ENCODE measurements at regions not wholly inside any gene's neighbourhood (a gene's known extent, or its start where the extent isn't known, plus 50 kb on each side); places are given as distances from the start of the nearest gene placed in this dataset.

DNA sequence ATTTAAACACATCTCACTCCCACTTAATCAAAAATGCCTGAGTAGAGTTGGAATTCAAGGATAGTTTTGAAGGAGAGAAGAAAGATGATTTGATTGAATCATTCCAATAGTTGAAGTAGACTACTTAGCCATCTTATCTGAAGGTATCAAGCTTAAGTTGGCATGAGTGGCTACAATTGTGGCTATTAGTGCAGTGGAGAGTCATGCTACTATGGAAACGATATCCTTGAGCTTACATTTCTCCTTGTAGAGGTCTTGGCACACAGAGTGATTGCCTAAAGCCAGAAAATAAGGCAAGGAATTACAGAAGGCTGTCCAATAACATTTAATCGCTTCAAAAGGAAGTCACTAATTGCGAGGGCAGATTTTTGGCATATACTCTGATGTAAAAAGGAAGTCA lies 1022.7 kb downstream of the IGSF11 start:
- peak; percentile 99 for DNase-seq

DNA sequence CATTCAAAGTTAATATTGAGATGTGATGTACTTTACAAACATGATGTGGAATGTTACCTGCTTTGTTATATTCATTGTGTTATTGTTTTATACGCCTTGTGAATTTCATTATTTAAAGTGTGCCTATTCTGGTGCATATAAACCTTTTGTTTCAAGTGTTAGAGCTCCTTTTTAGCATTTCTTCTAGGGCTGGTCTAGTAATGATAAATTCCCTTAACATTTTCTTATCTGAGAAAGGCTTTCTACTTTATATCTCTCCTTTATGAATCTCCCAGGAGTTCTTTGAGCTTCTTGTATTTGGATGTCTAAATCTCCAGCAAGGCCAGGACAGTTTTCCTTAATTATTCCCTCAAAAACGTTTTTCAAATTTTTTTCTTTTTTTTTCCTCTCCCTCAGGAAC lies 1005.6 kb downstream of the IGSF11 start:
- DNase-seq = no peak

DNA sequence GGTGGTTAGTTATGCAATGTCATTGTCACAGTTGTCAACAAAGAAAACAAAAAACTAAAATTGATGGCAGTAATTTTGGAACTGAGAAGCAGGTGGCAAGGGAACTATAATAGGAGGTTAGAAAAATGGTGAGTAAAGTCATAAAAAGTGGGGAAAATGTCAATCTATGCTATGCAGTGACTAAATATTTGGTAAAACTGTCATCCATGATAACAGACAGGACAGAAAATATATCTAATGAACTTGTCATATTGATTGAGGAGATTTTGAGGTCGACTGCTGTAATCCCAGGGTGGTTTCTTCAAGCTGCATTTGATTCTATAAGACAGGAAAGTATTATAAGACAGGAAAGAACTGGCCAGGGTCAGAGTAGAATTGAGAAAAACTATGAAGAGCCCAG lies 998.4 kb downstream of the IGSF11 start:
- no peak for DNase-seq

DNA sequence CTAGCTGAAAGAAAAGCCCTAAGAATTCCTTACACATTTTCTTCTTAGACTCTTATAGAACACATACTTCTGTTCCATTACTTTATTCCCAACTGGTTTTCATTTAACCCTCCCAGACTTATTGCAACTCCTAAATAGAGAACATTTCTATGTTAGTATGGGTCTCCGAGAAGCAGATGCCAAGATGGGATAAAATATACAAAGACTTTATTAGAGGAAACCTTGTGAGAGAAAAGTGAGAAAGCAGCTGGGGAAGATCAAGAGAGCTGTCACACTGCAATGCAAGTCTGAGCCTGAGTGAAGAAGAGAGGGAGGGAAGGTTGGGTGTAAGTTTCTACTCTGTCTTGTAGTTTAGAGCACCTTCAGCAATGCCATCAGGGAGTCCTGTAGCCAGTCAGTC lies 979.3 kb downstream of the IGSF11 start:
- DNase-seq = no peak

DNA sequence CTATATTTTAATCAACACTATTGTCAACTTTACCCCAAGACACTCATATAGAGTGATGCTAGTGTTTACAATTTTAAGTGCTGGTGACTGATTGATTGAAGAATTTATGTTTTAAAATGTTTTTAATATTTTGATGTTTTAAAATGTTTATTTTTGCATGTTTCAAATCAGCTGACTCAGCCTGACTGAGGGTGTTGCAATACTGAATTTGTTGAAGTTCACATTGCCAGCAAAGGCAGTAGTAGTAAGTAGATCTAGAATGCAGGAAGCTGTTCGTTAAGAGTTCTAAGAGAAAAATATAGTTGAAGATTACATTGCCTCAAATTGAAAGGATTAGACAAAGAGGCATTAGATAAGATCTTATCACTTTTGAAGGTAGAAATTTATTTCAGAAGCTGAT lies 977.6 kb downstream of the IGSF11 start:
- no peak for DNase-seq

DNA sequence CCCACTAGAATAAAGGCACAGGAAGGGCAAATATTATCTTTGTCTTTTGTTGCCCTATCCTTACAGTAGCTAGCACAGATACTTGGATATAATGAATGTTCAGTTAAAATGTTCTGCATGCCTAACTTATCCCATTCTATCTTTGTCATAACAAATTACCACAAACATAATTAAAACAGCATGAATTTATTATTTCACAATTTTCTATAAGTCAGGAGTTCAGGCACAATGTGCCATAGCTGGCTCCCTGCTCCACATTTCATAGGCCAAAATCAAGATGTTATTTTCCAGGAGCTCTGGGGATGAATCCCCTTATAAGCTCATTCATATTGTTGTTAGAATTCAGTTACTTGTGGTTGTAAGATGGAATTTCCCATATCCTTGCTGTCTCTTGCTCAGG lies 975.5 kb downstream of the IGSF11 start:
- no peak for DNase-seq

DNA sequence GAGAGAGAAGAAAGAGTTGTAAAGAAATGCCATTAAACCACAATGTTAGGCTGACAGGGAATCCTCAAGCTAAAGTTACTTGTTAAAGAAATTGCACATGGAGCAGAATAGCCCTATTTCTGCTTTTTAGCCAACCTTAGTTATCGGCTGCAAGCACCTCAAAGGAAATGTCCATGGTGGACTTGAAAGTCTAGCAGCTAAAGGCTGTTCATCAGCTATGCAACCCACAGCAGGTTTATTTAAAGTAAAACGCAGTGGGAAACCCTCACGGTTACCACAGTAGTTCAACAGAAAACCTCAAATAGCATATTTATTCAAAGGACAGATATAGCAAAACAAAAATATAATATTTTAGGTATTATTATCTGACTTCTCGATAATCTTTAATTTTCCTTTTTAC lies 967.2 kb downstream of the IGSF11 start:
- no peak for DNase-seq

DNA sequence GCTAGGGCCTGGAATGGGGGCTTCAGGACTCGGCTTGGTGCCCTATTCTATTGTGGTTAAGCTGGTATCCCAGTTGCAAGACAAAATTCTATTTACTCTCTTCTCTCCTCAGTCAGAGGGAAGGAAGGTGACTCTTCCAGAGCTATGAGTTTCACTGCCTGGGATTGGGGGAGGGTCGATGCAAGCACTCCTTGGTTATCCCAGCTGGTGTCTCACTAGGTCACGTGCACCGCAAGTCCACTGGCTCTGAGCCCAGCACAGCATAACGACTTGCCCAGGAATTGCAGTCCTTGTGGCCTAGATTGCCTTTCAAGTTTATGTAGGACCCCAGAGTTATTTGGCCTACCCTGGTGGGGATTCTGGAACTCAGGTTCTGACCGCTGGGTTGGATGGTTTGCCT lies 958.8 kb downstream of the IGSF11 start:
- no peak for DNase-seq

DNA sequence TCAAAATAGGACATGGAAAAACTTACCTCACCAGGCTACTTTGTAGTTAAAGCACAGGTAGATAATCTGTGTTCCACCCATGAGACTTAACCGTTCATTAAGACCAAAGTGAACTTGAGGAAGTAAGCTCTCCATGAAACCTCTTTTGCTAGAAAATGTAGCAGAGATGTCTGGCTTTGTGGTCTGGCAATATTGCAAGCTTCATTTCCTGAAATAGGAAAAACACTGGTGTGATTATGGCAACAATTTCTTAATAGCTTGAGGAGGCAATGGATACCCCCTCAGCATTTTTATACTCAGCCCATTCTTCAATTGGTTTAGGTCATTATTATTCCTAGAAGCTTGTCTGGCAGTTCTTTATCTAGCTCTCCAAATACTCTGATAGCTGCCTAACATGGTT lies 957.3 kb downstream of the IGSF11 start:
- DNase-seq = no peak

- DNase-seq = no peak
Measured at GRCh38 chr3:118080889-118081288, 953.8 kb downstream of the IGSF11 start.

GRCh38 chr3:118088696-118089095 lies 946.0 kb downstream of the IGSF11 start:
- no peak for DNase-seq

- DNase-seq = no peak
Measured at GRCh38 chr3:118089563-118089962, 945.1 kb downstream of the IGSF11 start.

GRCh38 chr3:118097226-118097625 lies 937.4 kb downstream of the IGSF11 start:
- no peak for DNase-seq

- no peak for DNase-seq
Measured at GRCh38 chr3:118097660-118098059, 937.0 kb downstream of the IGSF11 start.

DNA sequence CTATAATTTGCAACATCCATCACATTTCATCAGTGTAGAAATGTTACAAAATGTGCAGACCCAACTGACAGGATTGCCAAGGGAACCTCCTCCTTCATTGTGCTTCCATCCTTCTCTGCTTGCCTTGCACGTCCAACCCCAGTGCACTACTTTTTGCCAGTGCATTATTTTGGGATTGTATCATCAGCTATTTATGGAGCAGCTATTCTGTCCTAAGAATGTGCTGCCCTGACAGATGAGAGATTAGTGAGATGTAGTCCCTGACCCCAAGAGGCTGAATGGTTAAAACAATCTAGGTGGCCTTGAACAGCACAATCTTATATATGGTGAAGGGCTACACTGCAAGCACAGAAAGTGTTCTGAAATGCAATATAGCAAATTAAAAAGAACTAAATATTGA lies 935.8 kb downstream of the IGSF11 start:
- DNase-seq = no peak

DNA sequence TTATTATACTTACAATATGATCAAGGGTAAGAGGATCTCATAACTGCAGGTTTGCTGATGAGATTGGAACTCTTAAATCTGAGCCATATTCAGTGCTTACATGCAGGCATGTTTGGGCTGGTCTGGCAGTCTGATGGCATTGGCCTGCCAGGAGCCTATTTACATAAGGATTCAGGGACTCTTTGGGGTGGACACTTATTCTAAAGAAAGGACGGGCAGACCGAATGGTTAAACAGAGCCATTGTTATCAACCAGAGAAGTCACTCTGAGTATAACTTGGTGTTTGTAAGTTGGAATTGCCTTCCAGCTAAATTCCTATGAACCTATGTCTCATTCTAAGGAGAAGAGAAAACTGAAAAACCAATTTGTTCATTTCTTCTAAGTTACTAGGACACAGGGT lies 932.8 kb downstream of the IGSF11 start:
- no peak for DNase-seq

GRCh38 chr3:118102737-118103136 lies 931.9 kb downstream of the IGSF11 start:
- DNase-seq = no peak

DNA sequence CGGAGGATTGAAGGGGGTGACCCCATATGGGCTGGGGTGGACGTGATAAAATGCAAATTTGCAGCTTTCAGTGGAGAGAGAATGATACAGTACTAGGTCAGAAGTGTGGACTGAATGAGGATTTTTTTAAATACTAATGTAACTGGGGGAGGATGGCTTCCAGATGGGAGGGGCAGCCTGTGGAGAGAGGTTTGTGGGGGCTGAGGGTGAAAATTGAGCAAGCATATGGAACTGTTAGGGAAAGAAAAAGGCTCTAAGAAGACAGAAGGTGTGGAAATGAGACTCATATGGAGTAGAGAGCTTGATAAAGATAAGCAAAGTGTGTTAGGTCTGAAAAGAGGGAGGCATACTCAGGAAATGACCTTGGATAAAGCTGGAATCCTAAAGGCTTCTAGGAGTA lies 926.4 kb downstream of the IGSF11 start:
- no peak for DNase-seq

DNA sequence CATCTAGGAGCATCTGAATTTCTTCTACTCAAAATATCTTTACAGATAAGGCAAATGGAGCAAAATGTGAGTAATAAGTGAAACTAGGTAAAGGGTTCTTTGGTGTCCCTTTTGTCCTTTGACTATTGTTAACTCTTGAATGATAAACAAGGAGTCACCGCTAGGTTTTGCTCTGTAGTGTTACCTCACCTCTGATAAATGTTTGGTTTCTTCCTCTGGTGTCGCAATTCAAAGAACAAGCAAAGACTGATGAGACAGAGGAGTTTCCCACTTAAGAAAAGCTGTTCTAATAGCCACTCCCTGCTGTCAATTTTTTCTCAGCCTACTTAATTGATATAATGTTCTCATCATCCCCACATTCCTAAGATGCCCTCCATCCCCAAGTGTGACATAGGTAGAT lies 925.9 kb downstream of the IGSF11 start:
- DNase-seq = no peak

DNA sequence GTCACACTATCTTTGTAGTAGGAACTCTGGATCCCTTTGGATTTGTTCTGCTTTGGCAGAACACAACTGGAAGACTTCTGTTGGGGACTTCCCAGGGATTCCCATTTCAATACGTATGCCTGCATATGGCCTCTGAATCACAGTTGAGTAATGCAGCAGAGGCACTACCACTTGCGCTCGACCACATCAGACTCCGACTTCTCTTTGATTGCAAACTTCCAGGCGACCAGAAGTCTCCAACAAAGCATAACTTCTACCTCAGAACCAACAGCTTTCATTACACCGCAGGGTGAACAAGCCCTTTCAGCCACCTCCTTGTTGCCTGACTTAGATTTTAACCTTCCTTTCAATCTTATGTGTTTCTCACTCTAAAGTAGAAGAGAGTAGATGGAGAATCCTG lies 924.4 kb downstream of the IGSF11 start:
- DNase-seq = no peak

GRCh38 chr3:118116991-118117390 lies 917.7 kb downstream of the IGSF11 start:
- DNase-seq = no peak

DNA sequence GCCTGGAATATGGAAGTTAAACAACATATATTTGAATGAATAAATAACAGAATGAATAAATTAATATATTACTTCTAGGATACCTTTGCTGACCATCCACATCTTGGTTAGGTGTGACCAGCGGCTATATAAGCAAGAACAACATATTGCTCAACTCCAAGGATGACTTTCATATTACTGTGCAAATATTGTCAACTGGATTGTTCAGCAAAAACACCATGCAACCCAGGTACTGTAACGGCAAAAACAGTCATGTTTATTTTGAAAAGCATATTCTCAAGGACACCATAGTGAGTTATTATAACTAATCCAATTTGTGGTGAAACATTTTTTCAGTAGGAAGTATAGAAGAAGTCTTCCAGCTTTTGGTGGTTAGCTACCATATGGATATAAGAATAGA lies 907.9 kb downstream of the IGSF11 start:
- no peak for DNase-seq

- no peak for DNase-seq
Measured at GRCh38 chr3:118127992-118128391, 906.7 kb downstream of the IGSF11 start.

DNA sequence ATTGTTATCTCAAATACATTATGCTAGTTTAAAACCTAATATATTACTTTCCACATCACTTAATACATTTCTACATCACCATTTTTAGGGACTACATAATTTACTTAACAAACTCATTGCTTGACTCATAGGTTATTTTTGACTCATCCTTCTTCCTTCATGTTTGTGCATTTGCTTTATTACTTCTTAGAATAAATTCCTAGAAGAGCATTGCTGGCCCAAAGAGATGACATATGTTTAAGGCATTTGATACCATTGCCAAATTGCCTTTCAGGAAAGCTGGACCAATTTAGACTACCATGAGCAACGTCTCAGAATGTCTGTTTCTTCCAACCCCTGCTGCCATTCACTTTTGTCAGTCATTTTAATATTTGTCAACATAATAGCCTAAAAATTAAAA lies 905.8 kb downstream of the IGSF11 start:
- DNase-seq = no peak

DNA sequence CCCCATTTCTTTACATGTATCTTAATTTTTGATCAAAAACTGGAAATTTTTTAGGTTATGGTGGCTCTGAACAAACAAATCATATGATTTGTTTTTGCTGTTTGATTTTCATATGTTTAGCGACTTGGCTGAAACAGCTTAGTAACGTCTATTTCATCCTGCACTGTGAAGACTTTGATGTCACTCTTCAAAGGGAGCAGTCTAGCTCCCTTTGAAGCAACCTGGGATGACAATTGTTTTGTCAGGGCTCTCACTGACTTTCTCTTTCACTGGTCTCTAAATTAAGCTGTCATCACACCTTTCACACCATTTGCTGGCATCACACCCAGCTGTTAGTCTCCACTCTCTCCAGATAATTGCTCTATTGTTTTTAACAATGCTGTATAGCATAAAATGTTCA lies 896.9 kb downstream of the IGSF11 start:
- no peak for DNase-seq

DNA sequence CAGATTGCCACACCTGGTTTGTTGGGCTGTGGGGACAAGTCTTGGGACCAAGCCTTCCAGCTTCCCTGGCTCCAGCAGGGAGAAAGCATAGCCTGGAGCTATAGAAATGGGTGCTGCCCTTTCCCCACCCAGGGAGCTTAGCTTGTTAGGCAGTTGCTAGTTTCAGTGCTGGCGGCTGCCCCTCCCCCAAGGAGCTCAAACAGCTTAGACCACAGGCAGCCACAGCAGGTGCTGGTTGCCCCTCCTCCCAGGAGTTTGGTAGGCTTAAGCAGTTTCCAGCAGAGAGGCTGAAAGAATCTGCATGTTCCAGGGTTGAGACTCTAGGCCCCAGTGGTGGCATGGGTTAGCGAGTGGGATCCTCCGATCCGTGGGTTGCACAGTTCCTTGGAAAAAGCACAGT lies 889.7 kb downstream of the IGSF11 start:
- DNase-seq = no peak

Measured in DMS79 (cell line).